Endothelial cell of umbilical vein (primary cell): ENCODE measurements at regions not wholly inside any gene's neighbourhood (a gene's known extent, or its start where the extent isn't known, plus 50 kb on each side); places are given as distances from the start of the nearest gene placed in this dataset.

Experiments used
- EZH2 ChIP-seq: IDR thresholded peaks from 2 replicates; pipeline ENCODE4 v1.6.1; 2012; ENCODE audit warnings: borderline replicate concordance, low read depth, mild to moderate bottlenecking, moderate library complexity, low read length, inconsistent platforms; ENCODE audit not compliant: severe bottlenecking
- FOS ChIP-seq: IDR thresholded peaks from 2 replicates; pipeline ENCODE4 v1.6.1; 2011; ENCODE audit warnings: mild to moderate bottlenecking, low read length, moderate library complexity, borderline replicate concordance; ENCODE audit not compliant: insufficient read depth
- GATA2 ChIP-seq: IDR thresholded peaks from 2 replicates; pipeline ENCODE4 v1.7.0; 2011; ENCODE audit warnings: low read depth, mild to moderate bottlenecking, moderate library complexity, mixed read lengths, low read length; ENCODE audit not compliant: insufficient read length, insufficient read depth
- JUN ChIP-seq: IDR thresholded peaks from 2 replicates; pipeline ENCODE4 v1.6.1; 2011; ENCODE audit warnings: borderline replicate concordance, low read depth; ENCODE audit not compliant: insufficient read length, insufficient read depth
- MYC ChIP-seq: IDR thresholded peaks from one replicate; pipeline ENCODE4 v1.6.1; 2011; ENCODE audit warnings: mild to moderate bottlenecking, low read depth, low read length
- POLR2A ChIP-seq: IDR thresholded peaks from 2 replicates; pipeline ENCODE4 v1.6.1; 2012; ENCODE audit warnings: low read depth, mild to moderate bottlenecking, control low read depth, low read length
- POLR2AphosphoS5 ChIP-seq: IDR thresholded peaks from 2 replicates; pipeline ENCODE4 v1.6.1; 2012; ENCODE audit warnings: low read depth, mild to moderate bottlenecking, control low read depth, low read length, moderate library complexity; ENCODE audit not compliant: insufficient read depth
- TF ChIP-seq, protein P1 (sequence below), 2 donors: IDR thresholded peaks; 1 replicate in 1 of 2; 2 replicates in 1 of 2; pipeline ENCODE4 v1.5.1; 2011; ENCODE audit warnings: low read length in 2 of 2, mild to moderate bottlenecking in 2 of 2, moderate library complexity in 2 of 2, control low read depth in 1 of 2, inconsistent platforms in 1 of 2, low read depth in 1 of 2; ENCODE audit not compliant: insufficient read depth in 1 of 2; ENCODE audit errors: extremely low read depth in 1 of 2
- TF ChIP-seq, protein P2 (sequence below): IDR thresholded peaks from 2 replicates; pipeline ENCODE4 v1.6.1; 2011; ENCODE audit not compliant: insufficient read depth, insufficient read length

GRCh38 chr7:112843151-112843550, 53.0 kb upstream of the TMEM168 start:
- TF ChIP-seq, protein P1, sequence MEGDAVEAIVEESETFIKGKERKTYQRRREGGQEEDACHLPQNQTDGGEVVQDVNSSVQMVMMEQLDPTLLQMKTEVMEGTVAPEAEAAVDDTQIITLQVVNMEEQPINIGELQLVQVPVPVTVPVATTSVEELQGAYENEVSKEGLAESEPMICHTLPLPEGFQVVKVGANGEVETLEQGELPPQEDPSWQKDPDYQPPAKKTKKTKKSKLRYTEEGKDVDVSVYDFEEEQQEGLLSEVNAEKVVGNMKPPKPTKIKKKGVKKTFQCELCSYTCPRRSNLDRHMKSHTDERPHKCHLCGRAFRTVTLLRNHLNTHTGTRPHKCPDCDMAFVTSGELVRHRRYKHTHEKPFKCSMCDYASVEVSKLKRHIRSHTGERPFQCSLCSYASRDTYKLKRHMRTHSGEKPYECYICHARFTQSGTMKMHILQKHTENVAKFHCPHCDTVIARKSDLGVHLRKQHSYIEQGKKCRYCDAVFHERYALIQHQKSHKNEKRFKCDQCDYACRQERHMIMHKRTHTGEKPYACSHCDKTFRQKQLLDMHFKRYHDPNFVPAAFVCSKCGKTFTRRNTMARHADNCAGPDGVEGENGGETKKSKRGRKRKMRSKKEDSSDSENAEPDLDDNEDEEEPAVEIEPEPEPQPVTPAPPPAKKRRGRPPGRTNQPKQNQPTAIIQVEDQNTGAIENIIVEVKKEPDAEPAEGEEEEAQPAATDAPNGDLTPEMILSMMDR (IDR thresholded peaks at IDR 0.05; ENCODE audit: extremely low read depth in 1 of 2, insufficient read depth in 1 of 2, low read depth in 1 of 2, low read length in 2 of 2), result no peak
- TF ChIP-seq POLR2AphosphoS5, result no peak
- no peak for TF ChIP-seq MYC
- no peak for TF ChIP-seq EZH2
- no peak for TF ChIP-seq JUN
- TF ChIP-seq, protein P2, sequence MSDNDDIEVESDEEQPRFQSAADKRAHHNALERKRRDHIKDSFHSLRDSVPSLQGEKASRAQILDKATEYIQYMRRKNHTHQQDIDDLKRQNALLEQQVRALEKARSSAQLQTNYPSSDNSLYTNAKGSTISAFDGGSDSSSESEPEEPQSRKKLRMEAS, result no peak
- no peak for TF ChIP-seq POLR2A
- no peak for TF ChIP-seq FOS
- no peak for TF ChIP-seq GATA2
